ENCODE measurements at regions not wholly inside any gene's neighbourhood (a gene's known extent, or its start where the extent isn't known, plus 50 kb on each side); places are given as distances from the start of the nearest gene placed in this dataset.
A peak's percentile ranks its signal among the peaks of the same experiment; 100 is the strongest.

- peaks cover 11% of the 10 kb centered on the region for H3K9me3 Mint-ChIP-seq
These were observed 242.5 kb upstream of the JAG1 start for GRCh38 chr20:10916312-10916711.

GRCh38 chr20:10917826-10918225 lies 244.0 kb upstream of the JAG1 start:
- Mint-ChIP-seq H3K4me1 (peaks cover 11% of the 10 kb centered on the region), H3K9me3 (peaks cover 10% of the 10 kb centered on the region), H3K4me3 (no peak overlapping the region), H3K36me3 (ENCODE audit: low read depth) (no peaks in the 10 kb centered on the region), H3K27ac (ENCODE audit: unreplicated experiment) (peak overlapping the region; percentile 27), H3K27me3 (ENCODE audit: low read depth) (no peaks in the 10 kb centered on the region)
- TF ChIP-seq, protein P1, sequence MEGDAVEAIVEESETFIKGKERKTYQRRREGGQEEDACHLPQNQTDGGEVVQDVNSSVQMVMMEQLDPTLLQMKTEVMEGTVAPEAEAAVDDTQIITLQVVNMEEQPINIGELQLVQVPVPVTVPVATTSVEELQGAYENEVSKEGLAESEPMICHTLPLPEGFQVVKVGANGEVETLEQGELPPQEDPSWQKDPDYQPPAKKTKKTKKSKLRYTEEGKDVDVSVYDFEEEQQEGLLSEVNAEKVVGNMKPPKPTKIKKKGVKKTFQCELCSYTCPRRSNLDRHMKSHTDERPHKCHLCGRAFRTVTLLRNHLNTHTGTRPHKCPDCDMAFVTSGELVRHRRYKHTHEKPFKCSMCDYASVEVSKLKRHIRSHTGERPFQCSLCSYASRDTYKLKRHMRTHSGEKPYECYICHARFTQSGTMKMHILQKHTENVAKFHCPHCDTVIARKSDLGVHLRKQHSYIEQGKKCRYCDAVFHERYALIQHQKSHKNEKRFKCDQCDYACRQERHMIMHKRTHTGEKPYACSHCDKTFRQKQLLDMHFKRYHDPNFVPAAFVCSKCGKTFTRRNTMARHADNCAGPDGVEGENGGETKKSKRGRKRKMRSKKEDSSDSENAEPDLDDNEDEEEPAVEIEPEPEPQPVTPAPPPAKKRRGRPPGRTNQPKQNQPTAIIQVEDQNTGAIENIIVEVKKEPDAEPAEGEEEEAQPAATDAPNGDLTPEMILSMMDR (conservative IDR thresholded peaks at IDR 0.05): no peak
- DNase-seq (ENCODE audit: low read depth, low spot score): no peak

More at GRCh38 chr20:10916312-10916711, 242.5 kb upstream of the JAG1 start:
- no peak for DNase-seq (ENCODE audit: low read depth, low spot score)
- TF ChIP-seq, protein P1 (conservative IDR thresholded peaks at IDR 0.05): no peak
- Mint-ChIP-seq H3K27ac (ENCODE audit: unreplicated experiment) (no peak overlapping the region), H3K27me3 (ENCODE audit: low read depth) (no peaks in the 10 kb centered on the region), H3K36me3 (ENCODE audit: low read depth) (no peaks in the 10 kb centered on the region), H3K4me3 (no peak overlapping the region), H3K4me1 (peaks cover 4% of the 10 kb centered on the region)

GRCh38 chr20:10919396-10920140 lies 245.8 kb upstream of the JAG1 start:
- H3K27me3 Mint-ChIP-seq (ENCODE audit: low read depth): no peaks in the 10 kb centered on the region
- no peaks in the 10 kb centered on the region for H3K36me3 Mint-ChIP-seq (ENCODE audit: low read depth)
- peaks cover 7% of the 10 kb centered on the region for H3K9me3 Mint-ChIP-seq
- DNase-seq (ENCODE audit: low read depth, low spot score): no peak
- H3K27ac Mint-ChIP-seq (ENCODE audit: unreplicated experiment): peak overlapping the region; percentile 78
- H3K4me3 Mint-ChIP-seq: no peak overlapping the region
- TF ChIP-seq, protein P1 (conservative IDR thresholded peaks at IDR 0.05): no peak
- H3K4me1 Mint-ChIP-seq: peaks cover 18% of the 10 kb centered on the region

- H3K9me3 Mint-ChIP-seq: peaks cover 7% of the 10 kb centered on the region
- no peak overlapping the region for H3K27ac Mint-ChIP-seq (ENCODE audit: unreplicated experiment)
- H3K4me1 Mint-ChIP-seq: peaks cover 18% of the 10 kb centered on the region
These were observed 246.6 kb upstream of the JAG1 start for GRCh38 chr20:10920396-10920795.

DNA sequence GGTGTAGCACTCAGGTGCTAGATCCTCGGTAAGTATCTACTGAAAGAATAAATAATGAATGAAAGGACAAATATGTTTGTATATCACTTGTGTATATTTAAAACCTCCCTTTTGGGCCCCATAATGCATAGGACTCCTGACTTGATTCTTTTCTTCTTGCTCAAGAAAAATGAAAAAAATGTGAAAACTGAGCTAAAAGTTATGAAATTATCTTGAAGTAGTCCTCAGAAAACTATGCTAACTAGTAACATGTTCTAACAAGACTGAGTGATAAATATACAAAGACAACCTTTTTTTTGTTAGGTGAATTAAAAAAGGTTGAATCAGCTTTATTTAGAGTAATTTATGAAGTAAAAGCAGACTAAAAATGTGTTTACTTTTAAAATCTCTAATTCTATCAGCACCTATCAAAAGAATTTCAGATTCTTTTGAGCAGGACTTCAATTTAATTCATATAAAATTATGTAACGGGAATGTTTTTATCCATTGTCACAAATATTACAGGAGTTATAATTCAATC lies 247.8 kb upstream of the JAG1 start:
- TF ChIP-seq, protein P1 (conservative IDR thresholded peaks at IDR 0.05): no peak
- no peak overlapping the region for H3K4me3 Mint-ChIP-seq
- no peak for DNase-seq (ENCODE audit: low read depth, low spot score)
- H3K27ac Mint-ChIP-seq (ENCODE audit: unreplicated experiment): no peak overlapping the region
- peaks cover 7% of the 10 kb centered on the region for H3K9me3 Mint-ChIP-seq
- H3K4me1 Mint-ChIP-seq: peaks cover 18% of the 10 kb centered on the region
- H3K27me3 Mint-ChIP-seq (ENCODE audit: low read depth): no peaks in the 10 kb centered on the region
- H3K36me3 Mint-ChIP-seq (ENCODE audit: low read depth): no peaks in the 10 kb centered on the region

More at GRCh38 chr20:10920396-10920795, 246.6 kb upstream of the JAG1 start:
- Mint-ChIP-seq H3K36me3 (ENCODE audit: low read depth) (no peaks in the 10 kb centered on the region), H3K27me3 (ENCODE audit: low read depth) (no peaks in the 10 kb centered on the region), H3K4me3 (no peak overlapping the region)
- DNase-seq (ENCODE audit: low read depth, low spot score): no peak
- TF ChIP-seq, protein P1 (conservative IDR thresholded peaks at IDR 0.05): no peak

Measured in neural crest cell (in vitro differentiated cells).